Urinary bladder (tissue), 3 donors: ENCODE measurements at regions not wholly inside any gene's neighbourhood (a gene's known extent, or its start where the extent isn't known, plus 50 kb on each side); places are given as distances from the start of the nearest gene placed in this dataset.

Experiments used
- DNase-seq: peaks from one replicate; pipeline ENCODE4 v3.0.0-alpha.2; 2015; ENCODE audit errors: extremely low spot score
- H3K27ac ChIP-seq: one replicate; pipeline ENCODE4 v1.5.1; 2013; ENCODE audit warnings: low read depth, mild to moderate bottlenecking, moderate library complexity
- H3K36me3 ChIP-seq: one replicate; pipeline ENCODE4 v1.6.1; 2013; ENCODE audit warnings: mild to moderate bottlenecking, moderate library complexity; ENCODE audit not compliant: insufficient read depth
- H3K4me1 ChIP-seq: one replicate; pipeline ENCODE4 v1.6.1; 2013; ENCODE audit warnings: mild to moderate bottlenecking, moderate library complexity; ENCODE audit not compliant: insufficient read depth
- H3K4me3 ChIP-seq: one replicate; pipeline ENCODE4 v1.5.1; 2013; ENCODE audit warnings: low read depth, low read length
- WGBS: extraction: QIAGEN DNeasy Blood & Tissue Kit; methylation state at CpG from one replicate; pipeline ENCODE4 v1.1.7; 2013; 5-methylcytosine and 5-hydroxymethylcytosine counted together
- donor health status: healthy with polysubstance abuse.
- donor health status: healthy.

DNA sequence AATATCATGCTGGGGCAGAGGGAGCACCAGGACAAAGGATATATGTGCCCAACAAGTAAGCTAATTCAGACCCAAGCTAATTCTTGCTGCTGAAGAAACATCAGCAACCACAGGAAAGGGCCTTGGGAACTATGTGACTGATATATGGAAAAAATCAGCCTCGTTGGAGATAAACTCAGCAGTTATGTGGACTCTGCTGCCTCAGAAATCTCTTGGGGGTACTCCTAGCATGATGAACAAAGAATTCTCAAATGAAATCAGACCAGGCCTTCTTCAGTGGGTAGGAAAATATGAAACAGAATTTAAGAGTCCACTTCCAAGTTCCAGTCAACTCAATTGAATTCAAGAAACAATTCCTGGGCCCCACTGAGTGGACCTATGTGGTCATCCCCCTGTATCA is 367.9 kb downstream of the TNS1 start:
- H3K4me1 ChIP-seq: no peaks in the 10 kb centered on the region
- H3K27ac ChIP-seq: no peak overlapping the region
- no peak overlapping the region for H3K4me3 ChIP-seq
- no peaks in the 10 kb centered on the region for H3K36me3 ChIP-seq
- 65% methylated on average over 1 of the region's 1 CpG for WGBS
- no peak for DNase-seq

GRCh38 chr2:217632043-217632442 is 370.8 kb downstream of the TNS1 start:
- Histone ChIP-seq H3K4me1 (no peaks in the 10 kb centered on the region), H3K27ac (no peak overlapping the region), H3K36me3 (no peaks in the 10 kb centered on the region), H3K4me3 (no peak overlapping the region)
- DNase-seq: peak; percentile 55
- 59% methylated on average over 1 of the region's 1 CpG for WGBS

- DNase-seq: no peak
- Histone ChIP-seq H3K36me3 (no peaks in the 10 kb centered on the region), H3K27ac (no peak overlapping the region), H3K4me3 (no peak overlapping the region), H3K4me1 (no peaks in the 10 kb centered on the region)
- 82% methylated on average over 10 of the region's 10 CpGs for WGBS
Observed at GRCh38 chr2:217631115-217631514, 371.7 kb downstream of the TNS1 start.

- Histone ChIP-seq H3K4me3 (no peak overlapping the region), H3K4me1 (no peaks in the 10 kb centered on the region)
- DNase-seq: no peak
Observed at GRCh38 chr2:217629347-217629746, 373.4 kb downstream of the TNS1 start.

GRCh38 chr2:217628061-217628460 is 374.7 kb downstream of the TNS1 start:
- 68% methylated on average over 2 of the region's 2 CpGs for WGBS

More at GRCh38 chr2:217629347-217629746, 373.4 kb downstream of the TNS1 start:
- Histone ChIP-seq H3K36me3 (no peaks in the 10 kb centered on the region), H3K27ac (no peak overlapping the region)

GRCh38 chr2:217626926-217627325 is 375.9 kb downstream of the TNS1 start:
- 97% methylated on average over 5 of the region's 5 CpGs for WGBS
- Histone ChIP-seq H3K27ac (no peak overlapping the region), H3K36me3 (no peaks in the 10 kb centered on the region), H3K4me3 (no peak overlapping the region), H3K4me1 (no peaks in the 10 kb centered on the region)
- no peak for DNase-seq

More at GRCh38 chr2:217628061-217628460, 374.7 kb downstream of the TNS1 start:
- DNase-seq: no peak
- Histone ChIP-seq H3K36me3 (no peaks in the 10 kb centered on the region), H3K4me3 (no peak overlapping the region), H3K4me1 (no peaks in the 10 kb centered on the region), H3K27ac (no peak overlapping the region)

DNA sequence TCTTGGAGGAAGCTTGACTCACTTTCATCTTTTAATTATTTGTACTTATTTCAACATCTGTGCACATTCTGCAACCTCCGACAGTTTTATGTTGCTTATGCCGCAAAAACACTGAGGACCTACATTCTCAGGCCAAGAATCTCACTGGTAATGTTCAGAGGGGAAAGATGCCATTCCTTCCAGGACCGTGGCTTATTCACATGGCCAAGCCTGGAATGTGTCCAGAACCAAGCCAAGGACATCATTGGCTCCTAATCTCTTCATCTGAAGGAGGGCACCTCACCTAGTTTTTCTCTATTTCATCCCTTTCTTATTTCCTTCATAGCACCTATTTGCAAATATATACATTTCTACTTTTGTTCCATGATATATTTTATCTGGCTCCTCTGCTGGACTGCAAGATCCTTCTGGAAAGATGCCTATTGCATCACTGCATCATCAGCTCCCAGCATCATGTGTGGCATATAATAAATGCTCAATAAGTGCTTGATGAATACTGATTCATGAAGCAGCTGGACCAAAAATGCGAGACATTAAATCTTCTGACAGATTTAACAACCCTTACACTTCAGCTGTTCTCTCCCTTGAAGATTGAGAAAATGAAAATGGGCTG is 377.1 kb downstream of the TNS1 start:
- Histone ChIP-seq H3K4me1 (no peaks in the 10 kb centered on the region), H3K36me3 (no peaks in the 10 kb centered on the region), H3K4me3 (no peak overlapping the region), H3K27ac (no peak overlapping the region)
- no peak for DNase-seq
- WGBS: 30% methylated on average over 4 of the region's 4 CpGs

DNA sequence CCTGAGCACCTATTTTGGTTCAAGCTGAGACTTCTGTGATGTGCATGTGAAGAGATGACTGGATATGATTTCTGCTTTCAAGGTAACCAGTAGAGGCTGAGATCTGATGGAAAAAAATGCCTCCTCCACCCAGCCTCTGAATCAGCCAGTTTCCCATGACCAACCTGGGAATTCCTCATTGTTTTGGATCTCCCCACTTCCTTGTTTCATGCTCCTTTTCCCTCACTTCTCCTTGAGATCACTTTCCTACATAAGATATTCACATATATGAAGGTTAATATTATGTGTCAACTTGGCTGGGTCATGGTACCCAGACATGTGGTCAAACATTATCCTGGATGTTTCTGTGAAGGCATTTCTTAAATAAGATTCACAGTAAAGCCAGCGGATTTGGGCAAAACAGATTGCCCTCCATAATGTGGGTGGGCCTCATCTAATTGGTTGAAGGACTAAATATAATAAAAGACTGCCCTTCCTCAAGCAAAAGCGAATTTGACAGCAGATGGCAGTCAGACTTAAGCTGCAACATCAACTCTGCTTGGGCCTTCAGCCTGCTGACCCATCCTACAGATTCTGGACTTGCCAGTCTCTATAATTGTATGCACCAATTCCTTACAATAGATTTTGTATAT is 379.4 kb downstream of the TNS1 start:
- Histone ChIP-seq H3K27ac (no peak overlapping the region), H3K36me3 (no peaks in the 10 kb centered on the region), H3K4me1 (no peaks in the 10 kb centered on the region), H3K4me3 (no peak overlapping the region)
- DNase-seq: no peak
- WGBS: 98% methylated on average over 2 of the region's 2 CpGs

GRCh38 chr2:217622205-217623060 is 380.4 kb downstream of the TNS1 start:
- 26% methylated on average over 9 of the region's 9 CpGs for WGBS
- Histone ChIP-seq H3K4me1 (no peaks in the 10 kb centered on the region), H3K4me3 (no peak overlapping the region), H3K27ac (peak overlapping the region; percentile 31), H3K36me3 (no peaks in the 10 kb centered on the region)
- peak; percentile 74 for DNase-seq

DNA sequence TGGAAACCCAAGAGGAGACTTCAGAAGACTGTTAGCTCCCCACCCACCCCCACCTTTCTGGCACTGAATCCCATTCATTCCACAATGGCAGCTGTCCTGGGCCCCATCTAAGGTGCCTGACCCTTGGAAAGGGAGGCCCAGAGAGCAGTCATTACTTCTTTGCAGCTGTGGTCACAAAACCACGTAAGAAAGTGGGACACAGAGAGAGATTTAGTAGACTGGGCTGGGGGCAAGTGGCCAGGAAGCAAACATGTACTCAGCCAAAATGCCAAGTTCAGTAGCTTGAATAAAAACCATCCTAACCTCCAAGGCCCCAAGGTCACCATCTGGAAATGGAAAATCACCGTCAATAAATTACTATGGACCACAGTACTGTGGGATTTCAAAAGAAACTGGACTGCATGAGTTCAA is 381.4 kb downstream of the TNS1 start:
- DNase-seq: no peak
- 64% methylated on average over 2 of the region's 2 CpGs for WGBS
- no peaks in the 10 kb centered on the region for H3K36me3 ChIP-seq
- no peak overlapping the region for H3K4me3 ChIP-seq
- no peak overlapping the region for H3K27ac ChIP-seq
- H3K4me1 ChIP-seq: no peaks in the 10 kb centered on the region

GRCh38 chr2:217618744-217619143 is 384.1 kb downstream of the TNS1 start:
- WGBS: 93% methylated on average over 2 of the region's 2 CpGs
- Histone ChIP-seq H3K27ac (no peak overlapping the region), H3K4me3 (no peak overlapping the region), H3K4me1 (no peaks in the 10 kb centered on the region), H3K36me3 (no peaks in the 10 kb centered on the region)
- DNase-seq: no peak

DNA sequence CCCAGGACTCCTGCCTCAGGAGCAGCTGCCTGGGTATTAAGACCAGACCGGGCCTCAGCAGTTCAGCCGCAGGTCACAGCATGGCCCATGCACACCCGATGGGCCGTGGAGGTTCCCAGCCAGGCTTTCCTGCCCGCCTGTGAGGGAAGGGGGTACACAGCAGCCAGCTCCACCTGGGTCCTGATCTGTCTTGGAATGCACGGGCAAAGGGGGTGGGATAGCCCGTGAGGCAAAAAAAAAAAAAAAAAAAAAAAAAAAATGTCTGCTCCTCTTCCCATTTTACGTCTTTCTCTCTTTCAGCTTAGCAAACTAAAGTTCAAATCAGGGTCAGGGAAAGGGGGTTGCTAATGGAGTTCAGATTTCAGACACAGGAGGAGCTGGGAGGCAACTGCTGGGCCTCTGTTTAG is 385.2 kb downstream of the TNS1 start:
- no peaks in the 10 kb centered on the region for H3K36me3 ChIP-seq
- H3K4me3 ChIP-seq: no peak overlapping the region
- H3K4me1 ChIP-seq: no peaks in the 10 kb centered on the region
- WGBS: 69% methylated on average over 8 of the region's 8 CpGs
- no peak overlapping the region for H3K27ac ChIP-seq
- no peak for DNase-seq

GRCh38 chr2:217616936-217617335 is 385.9 kb downstream of the TNS1 start:
- no peak overlapping the region for H3K27ac ChIP-seq
- DNase-seq: no peak
- no peak overlapping the region for H3K4me3 ChIP-seq
- WGBS: 41% methylated on average over 4 of the region's 4 CpGs
- no peaks in the 10 kb centered on the region for H3K4me1 ChIP-seq
- no peaks in the 10 kb centered on the region for H3K36me3 ChIP-seq

- Histone ChIP-seq H3K27ac (no peak overlapping the region), H3K4me3 (no peak overlapping the region), H3K36me3 (no peaks in the 10 kb centered on the region), H3K4me1 (no peaks in the 10 kb centered on the region)
- 91% methylated on average over 1 of the region's 1 CpG for whole genome bisulfite sequencing
- DNase-seq: no peak
Observed at GRCh38 chr2:217615171-217615570, 387.6 kb downstream of the TNS1 start.
